ENCODE measurements at regions not wholly inside any gene's neighbourhood (a gene's known extent, or its start where the extent isn't known, plus 50 kb on each side); places are given as distances from the start of the nearest gene placed in this dataset.

- TF ChIP-seq CTCF (IDR thresholded peaks at IDR 0.05) = no peak
- no peak for TF ChIP-seq POLR2A (IDR thresholded peaks at IDR 0.05)
Observed at GRCh38 chr4:158032733-158033415, 140.0 kb downstream of the GASK1B start.

Measured in uterus (tissue), 2 donors.